Skeletal muscle cell (primary cell): ENCODE measurements at regions not wholly inside any gene's neighbourhood (a gene's known extent, or its start where the extent isn't known, plus 50 kb on each side); places are given as distances from the start of the nearest gene placed in this dataset.
"Not testable (repeated sequence)": the region's sequence is repeated elsewhere in the genome, so short reads cannot be mapped to it uniquely, and the experiment has no call there.

Source experiments
- DNase-seq: peaks from one replicate; pipeline ENCODE4 v3.0.0-alpha.2; 2010; ENCODE audit warnings: low read depth
- H3K4me3 ChIP-seq: 2 replicates; pipeline ENCODE4 v1.5.1; 2011; ENCODE audit warnings: low read depth, mild to moderate bottlenecking, control low read depth, low read length, moderate library complexity

DNA sequence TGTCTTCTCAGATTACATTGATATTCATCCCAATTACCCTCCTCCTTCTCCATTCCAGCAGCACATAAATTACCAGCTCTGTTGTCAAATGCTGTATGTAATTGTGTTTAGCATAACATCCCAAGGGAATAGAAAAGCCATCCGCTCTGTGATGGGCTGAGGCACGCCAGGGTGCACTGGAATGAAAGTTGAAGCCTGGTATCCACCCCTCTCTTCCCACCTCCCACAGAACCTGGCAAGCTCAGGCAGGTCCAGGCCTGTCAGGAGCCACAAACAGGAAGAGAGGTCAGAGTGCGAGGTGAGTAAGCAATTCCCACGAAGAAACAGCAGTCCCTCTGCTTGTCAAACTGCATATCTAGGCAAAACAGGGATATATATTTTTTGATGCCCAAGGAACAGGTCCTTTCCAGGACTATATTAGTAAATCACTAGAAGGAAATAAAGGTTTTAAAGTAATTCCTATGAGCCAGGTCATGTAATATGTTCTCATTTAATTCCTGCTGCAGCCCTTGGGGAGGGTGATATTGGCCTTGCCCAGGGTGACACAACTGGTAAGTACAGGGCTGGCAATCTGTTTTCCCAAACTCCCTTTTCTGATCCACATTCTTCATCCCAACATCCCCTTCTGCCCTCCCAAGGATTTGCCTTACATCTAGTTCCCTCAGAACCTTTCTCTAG lies 155.6 kb upstream of the GHITM start:
- peak; percentile 1 for DNase-seq
- no peak overlapping the region for H3K4me3 ChIP-seq

DNA sequence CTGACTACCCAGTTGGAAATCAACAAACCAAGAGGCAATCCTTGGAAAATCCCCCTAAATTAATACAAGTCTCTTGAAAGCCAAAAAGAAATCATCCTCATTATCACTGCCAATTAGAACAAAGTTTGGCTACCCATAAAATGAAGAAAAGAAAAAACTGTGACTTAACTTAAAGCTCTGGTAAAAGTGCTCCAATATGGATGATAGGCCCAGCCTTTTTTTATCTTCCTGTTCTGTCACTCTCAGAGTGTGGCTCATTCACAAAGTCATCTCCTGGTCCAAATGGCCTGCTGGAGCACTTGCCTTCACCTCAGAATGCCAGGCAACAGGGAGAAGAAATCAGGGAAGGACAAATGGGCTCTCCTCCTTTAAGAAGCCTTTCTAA lies 155.1 kb upstream of the GHITM start:
- no peak for DNase-seq
- H3K4me3 ChIP-seq, result no peak overlapping the region

DNA sequence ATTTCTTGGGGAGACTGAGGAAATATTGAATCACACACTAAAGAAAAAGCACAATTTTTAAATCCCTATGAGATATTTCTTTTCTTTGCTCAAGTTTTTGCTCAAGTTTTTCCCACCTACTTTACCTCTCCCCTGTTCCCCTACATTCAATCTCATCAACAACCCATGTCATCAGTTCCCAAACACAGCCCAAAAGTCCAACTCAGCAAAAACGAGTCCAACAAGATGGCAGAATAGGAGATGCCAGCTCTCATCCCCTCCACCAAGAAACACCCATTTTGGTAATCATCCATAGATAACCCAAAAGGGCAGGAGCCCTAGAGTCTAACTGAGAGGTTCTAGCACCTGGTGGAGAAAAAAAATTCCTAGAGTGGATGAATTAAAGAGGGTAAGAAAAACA lies 152.5 kb upstream of the GHITM start:
- no peak for DNase-seq
- H3K4me3 ChIP-seq, result no peak overlapping the region

DNA sequence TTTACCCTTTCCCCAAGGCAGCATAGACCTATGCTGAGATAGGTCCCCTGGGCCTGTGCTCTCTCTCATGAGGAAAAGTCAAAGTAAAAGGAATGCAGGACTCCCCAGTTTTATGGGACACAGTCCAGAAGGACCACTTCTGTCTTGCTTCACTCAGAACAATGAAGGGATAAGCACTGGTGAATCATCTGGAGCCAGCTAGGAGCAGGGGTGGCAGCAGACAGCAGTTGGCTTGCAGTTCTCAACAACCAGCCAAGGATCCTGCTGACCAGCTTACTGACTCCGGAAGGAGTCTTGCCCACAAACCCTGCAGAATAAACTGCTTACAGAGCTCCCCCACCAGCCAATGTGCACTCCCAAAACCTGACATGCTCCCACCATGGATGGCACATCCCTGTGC lies 152.1 kb upstream of the GHITM start:
- DNase-seq, result no peak
- no peak overlapping the region for H3K4me3 ChIP-seq

DNA sequence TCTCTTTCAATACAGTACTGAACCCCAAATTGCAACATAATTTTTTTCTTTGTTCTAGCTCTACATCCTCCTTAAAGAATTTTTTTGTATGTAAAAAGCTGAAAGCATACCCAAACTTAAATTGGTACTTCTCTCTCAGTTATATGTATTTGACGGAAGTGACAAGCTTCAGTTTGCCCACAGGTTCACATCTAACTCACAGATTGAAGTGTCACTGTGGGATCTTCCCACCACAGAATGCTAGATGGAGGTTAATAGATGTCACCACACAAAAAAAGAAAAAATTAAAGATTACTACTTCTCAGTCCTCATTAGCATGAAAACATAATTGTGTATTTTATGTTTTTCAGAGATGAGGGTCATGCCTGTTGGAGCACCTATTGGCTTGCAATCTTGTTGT lies 150.9 kb upstream of the GHITM start:
- DNase-seq, result no peak

DNA sequence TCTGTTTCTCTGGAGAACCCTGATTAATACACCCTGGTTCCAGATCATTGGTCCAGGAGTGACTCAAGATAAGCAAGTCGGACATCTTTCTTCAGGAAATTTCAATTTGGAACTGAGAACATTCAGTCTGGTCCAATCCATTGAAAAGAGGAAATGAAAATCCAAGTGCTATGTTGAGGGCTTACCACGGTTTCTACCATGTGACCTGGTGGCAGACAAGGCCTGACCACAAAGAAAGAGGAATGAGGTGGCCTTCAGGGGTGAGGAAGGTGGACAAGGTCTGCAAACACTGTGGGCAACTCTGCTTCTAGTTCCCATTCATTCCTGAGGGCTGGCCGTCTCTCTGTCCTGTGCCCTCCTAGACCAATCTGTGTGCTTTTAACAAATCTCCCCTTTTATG lies 149.2 kb upstream of the GHITM start:
- DNase-seq, result no peak
- no peak overlapping the region for H3K4me3 ChIP-seq

More for the DNA sequence above, 150.9 kb upstream of the GHITM start:
- no peak overlapping the region for H3K4me3 ChIP-seq

DNA sequence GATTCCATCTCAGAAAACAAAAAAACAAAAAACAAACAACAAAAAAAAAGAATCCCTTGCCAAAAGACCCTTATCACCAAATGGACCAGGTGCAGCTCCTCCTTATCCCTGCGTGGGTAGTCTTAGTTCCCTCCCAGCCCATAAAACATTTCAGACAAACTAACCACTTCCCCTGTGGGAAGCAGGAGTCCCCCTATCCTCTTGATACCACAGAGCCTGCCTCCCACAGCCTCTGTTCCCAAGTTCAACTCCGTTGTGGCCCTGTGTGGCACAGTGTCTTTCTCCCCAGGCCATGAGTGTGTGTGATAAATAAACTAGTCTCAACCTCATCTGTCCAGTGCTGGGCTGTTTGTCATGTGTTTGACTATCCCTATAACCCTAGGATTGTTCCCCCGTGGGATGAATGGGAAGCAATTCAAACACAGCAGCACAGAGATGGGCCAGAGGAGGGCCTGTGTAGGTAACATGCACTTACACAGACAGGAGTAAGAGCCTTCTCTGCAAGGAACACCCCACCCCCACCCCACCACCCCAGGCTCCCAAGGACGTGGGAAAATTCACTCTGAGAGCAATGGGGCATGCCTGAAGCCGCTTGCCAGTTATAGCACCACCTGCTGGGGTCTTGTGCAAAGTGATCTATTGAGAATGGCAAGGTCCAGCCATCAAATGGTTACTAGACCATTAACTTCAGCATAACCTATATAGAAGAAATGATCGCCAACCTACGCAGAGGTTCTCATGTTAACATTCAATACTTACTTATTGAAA lies 147.1 kb upstream of the GHITM start:
- no peak overlapping the region for H3K4me3 ChIP-seq
- no peak for DNase-seq

DNA sequence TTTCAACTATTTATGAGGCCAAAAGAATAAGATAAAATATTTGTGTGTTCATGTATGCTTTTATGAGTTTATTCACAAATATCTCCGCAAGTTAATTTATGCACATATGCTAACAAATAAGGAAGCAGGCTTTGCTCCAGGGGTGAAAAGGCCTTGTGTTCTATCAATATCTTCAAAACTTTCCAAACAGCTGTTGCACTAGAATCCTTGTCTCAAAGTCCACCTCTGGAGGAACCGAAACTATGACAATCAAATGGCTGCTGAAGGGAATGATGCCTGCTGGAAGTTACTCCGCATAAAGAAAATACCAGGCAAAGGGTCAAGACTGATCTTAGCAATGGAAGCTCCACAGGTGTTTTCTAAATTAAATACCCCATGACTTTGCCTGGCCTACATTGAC lies 145.0 kb upstream of the GHITM start:
- no peak for DNase-seq
- no peak overlapping the region for H3K4me3 ChIP-seq

DNA sequence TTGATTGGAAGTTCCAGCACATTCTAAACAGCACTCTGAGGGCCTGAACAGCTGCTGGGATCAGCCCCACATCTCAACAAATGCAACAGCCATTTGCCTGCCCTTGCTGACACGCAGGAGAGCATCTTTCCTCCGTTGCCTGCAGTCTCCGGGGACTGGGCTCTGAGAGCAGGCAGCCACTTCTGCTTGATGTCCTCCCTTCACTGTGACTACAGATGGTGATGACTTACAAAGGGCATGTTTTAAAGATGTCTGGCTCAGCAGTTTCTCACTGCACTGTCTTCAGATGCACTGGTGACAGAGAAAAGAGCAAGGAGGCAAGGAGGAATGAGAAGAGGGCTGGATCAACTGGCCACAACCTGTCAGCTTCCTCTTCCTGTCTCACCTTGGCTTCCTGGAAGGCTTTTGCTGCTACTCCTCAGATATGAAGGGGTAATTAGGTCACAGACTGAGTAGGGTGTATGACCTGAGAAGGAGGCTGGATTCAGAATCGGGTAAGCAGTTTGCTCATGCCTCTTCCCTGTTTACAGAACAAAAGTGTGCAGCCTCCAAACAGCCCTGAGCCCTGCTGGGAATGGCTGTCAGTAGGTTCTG lies 143.5 kb upstream of the GHITM start:
- H3K4me3 ChIP-seq, result no peak overlapping the region
- DNase-seq, result no peak

DNA sequence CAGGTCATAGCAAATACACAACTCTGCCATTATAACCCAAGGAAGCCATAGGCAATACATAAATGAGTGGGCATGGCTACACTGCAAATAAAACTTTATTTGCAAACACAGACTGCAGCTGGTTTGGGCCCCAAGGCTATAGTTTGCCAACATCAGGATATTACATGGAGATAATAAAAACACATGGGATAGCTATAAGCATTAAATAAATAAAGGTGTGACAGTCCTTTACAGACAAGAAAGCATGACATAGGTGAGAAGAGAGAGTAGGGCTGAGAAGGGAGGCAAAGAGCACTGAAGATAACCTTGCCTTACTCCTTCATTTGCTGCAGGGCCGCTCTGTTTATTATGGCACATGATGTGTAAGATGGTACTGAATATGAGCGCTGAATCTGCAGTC lies 135.1 kb upstream of the GHITM start:
- no peak overlapping the region for H3K4me3 ChIP-seq
- DNase-seq, result no peak

DNA sequence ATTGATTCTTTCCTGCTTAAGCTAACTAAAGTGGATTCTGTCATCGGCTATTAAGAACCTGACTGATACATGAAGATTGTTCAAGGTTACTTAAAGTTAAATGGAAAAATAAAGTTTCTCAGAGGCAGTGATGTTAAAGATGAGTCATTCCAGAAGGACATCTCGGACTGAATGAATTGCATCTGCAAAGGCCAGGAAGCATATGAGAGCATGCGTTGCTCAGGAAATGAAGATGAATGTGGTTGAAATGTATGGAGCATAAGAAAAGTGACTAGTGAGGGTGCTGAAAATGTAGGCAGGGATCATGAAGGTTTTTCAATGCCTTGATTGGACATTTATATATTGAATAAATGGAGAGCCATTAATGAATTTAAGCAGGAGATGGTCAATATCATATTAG lies 133.9 kb upstream of the GHITM start:
- DNase-seq, result no peak
- H3K4me3 ChIP-seq, result no peak overlapping the region

DNA sequence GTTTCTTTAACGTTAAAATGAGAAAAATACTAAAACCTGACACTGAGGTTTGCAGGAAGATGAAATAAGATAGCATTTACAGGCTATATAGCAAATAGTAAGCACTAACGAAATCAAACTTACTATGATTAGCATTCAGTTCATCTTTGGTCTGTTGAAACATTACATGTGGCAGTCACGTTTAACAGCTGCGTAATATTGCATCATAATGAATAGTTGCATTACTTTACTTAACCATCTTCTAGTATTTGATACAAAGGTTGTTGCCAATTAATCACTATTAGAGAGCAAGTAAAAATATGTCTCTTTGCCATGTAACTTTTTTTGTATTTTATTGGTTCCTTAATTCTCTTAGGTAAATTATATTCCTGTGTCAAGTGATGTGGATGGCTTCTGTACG lies 131.8 kb upstream of the GHITM start:
- no peak overlapping the region for H3K4me3 ChIP-seq
- DNase-seq, result no peak

DNA sequence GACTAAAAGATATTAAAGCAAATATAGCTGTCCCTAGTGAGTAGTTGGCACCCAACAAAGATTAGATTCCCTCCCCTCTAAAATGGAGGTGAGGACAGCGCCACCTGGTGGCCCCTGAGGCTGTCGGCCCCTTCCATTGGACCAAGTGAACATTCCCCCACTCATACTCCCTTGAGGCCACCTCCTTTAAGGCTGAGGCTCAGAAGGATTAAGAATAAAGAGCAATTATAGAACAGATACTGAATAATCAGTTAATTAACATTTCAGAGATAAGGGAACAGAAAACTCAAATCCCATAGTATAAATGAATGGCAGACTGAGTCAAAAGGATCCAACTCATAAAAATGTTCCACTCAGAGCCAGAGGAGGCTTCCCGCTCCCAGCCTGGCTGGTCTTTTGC lies 130.4 kb upstream of the GHITM start:
- no peak for DNase-seq
- no peak overlapping the region for H3K4me3 ChIP-seq

DNA sequence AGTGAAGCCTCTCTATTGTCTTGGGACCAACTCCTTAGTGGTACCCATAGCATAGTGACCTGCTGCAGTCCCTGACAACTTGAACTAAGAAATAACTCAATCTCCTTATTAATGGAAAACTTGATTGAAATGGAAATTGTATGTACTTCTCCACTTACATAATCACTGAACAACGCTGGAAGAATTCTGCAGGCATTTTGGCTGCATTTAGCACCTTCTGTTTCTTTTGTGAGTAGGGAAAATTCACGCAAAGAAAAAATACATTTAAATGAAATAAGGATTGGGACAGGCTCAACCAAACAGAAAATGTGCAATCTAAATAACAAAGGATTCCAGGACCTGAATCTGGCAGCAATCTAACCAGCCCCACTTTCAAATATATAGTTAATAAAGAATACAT lies 126.9 kb upstream of the GHITM start:
- DNase-seq, result no peak
- H3K4me3 ChIP-seq, result no peak overlapping the region

DNA sequence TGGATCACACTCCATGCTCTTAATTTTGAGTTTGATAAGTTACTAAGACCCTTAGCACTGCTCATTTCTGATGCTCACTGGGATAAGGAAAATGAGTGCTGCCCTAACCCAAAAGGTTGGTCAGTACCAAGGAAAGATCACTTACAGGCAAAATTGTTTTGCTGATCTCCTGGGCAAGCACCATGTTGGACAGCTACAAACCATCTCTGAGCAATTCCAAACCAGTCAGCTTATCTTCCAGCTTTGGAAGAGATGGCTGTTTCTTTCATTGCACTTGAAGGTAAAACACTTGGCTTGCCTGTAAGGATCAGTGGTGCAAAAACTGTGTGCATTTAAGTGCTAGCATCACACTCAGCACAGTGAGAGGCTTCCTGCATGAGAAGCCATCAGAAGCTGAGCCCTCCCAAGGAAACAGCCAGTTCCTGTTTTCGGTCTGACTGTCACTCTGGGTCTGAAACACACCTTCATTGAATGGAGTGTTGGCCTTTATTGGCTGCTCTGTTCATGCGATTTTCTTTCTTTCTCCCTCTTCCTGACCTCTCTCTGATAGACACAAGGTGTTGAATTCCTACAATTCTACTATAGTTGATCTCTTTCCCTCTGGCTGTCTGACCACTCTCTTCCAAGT lies 126.4 kb upstream of the GHITM start:
- no peak for DNase-seq
- no peak overlapping the region for H3K4me3 ChIP-seq

DNA sequence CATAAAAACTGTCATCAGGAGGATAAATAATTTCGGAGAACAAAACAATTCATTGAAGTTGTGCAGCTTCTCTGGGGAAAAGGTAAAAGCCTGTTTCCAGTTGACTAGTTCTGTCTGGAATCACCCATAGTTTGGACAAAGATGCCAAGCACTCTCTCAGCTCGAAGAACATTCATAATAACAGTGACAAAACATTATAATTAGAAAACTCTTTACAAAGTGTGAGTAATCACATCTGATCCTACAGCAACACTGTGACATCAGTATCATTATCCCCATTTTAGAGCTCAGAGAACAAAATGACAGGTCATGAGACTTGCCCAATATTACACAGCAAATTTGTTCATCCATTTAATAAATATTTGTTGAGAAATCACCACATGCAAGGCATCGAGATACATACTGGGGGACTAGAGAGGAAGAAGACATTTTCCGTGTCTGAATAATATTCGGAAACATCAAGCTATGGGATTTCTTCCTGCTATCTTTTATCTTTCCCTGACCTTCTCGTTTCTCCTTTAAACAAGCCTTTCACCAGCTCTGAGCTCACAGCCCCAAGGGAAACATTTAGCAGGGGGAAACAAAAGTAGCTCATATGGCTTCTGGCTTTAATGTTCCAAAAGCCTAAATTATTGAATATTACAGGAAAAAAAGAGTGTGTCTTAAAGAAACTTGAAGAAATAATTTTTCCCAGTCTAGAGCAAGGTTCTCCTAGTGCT lies 123.3 kb upstream of the GHITM start:
- no peak for DNase-seq

DNA sequence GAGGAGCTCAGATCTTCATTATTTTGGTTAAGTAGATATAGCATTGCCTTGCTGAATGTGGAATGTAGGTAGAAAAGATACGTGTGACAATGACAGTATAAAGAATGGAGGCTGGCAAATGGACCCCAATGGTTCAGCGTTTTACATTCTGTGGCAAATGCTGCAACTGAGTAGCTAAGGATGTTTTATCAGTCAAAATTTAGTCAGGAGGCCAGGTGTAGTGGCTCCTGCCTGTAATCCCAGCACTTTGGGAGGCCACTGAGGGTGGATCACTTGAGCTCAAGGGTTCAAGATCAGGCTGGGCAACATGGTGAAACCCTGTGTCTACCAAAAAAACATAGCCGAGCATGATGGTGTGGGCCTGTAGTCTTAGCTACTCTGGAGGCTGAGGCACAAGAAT lies 120.5 kb upstream of the GHITM start:
- no peak for DNase-seq
- H3K4me3 ChIP-seq, result no peak overlapping the region

More for the DNA sequence above, 123.3 kb upstream of the GHITM start:
- no peak overlapping the region for H3K4me3 ChIP-seq

DNA sequence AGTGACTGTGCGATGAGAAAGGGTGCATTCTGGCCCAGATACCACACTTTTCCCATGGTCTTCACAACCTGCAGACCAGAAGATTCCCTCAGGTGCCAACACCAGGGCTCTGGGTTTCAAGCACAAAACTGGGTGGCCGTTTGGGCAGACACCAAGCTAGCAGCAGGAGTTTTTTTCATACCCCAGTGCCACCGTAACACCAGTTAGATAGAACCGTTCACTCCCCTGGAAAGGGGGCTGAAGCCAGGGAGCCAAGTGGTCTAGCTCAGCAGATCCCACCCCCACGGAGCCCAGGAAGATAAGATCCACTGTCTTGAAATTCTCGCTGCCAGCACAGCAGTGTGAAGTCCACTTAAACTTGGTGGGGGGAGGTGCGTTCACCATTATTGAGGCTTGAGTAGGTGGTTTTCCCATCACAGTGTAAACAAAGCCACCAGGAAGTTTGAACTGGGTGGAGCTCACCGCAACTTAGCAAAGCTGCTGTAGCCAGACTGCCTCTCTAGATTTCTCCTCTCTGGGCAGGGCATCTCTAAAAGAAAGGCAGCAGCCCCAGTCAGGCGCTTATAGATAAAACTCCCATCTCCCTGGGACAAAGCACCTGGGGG lies 119.4 kb upstream of the GHITM start:
- not testable (repeated sequence) for DNase-seq, H3K4me3 ChIP-seq

DNA sequence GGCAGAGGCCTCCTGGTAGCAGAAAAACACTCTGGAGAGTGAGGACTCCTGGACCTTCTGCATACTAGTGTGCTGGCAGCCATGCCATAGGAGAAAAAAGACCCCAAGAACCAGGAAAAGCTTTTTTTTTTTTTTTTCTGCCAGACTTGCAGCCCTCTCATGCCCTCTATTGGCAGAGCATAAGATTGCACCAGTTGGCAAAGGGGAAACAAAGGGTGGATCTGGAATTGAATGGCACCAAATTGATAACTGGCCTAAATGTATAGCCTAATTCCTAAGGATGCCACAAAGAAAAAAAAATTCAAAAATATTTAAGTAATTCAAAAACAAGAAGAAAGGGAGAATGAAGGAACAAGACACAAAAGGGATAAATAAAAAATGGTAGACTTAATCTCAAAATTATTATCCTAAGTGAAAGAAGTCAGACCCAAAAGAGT lies 112.5 kb upstream of the GHITM start:
- no peak for DNase-seq
- H3K4me3 ChIP-seq, result no peak overlapping the region
